Stromal cell of bone marrow (primary cell): ENCODE measurements at regions not wholly inside any gene's neighbourhood (a gene's known extent, or its start where the extent isn't known, plus 50 kb on each side); places are given as distances from the start of the nearest gene placed in this dataset.

Source experiments
- DNase-seq: peaks from one replicate; pipeline ENCODE4 v3.0.0-alpha.2; 2012; ENCODE audit warnings: low read depth

- DNase-seq: no peak
Observed at GRCh38 chr17:5819921-5820685, 235.8 kb upstream of the NLRP1 start.

- DNase-seq: no peak
Observed at GRCh38 chr17:5820721-5821456, 236.6 kb upstream of the NLRP1 start.

GRCh38 chr17:5821803-5822202, 237.5 kb upstream of the NLRP1 start:
- no peak for DNase-seq

GRCh38 chr17:5822281-5823060, 238.2 kb upstream of the NLRP1 start:
- DNase-seq: no peak

GRCh38 chr17:5823219-5823618, 238.9 kb upstream of the NLRP1 start:
- no peak for DNase-seq

- DNase-seq: no peak
Observed at GRCh38 chr17:5825717-5826330, 241.5 kb upstream of the NLRP1 start.

- DNase-seq: no peak
Observed at GRCh38 chr17:5826384-5826783, 242.1 kb upstream of the NLRP1 start.

- no peak for DNase-seq
Observed at GRCh38 chr17:5830921-5831320, 239.3 kb upstream of the WSCD1 start.

- no peak for DNase-seq
Observed at GRCh38 chr17:5832886-5833285, 237.3 kb upstream of the WSCD1 start.

- DNase-seq: no peak
Observed at GRCh38 chr17:5837055-5837491, 233.1 kb upstream of the WSCD1 start.

GRCh38 chr17:5838661-5839300, 231.4 kb upstream of the WSCD1 start:
- no peak for DNase-seq

GRCh38 chr17:5840811-5841446, 229.2 kb upstream of the WSCD1 start:
- DNase-seq: no peak

- DNase-seq: no peak
Observed at GRCh38 chr17:5841862-5842261, 228.3 kb upstream of the WSCD1 start.

GRCh38 chr17:5843366-5844026, 226.7 kb upstream of the WSCD1 start:
- DNase-seq: no peak

- DNase-seq: no peak
Observed at GRCh38 chr17:5846001-5846400, 224.2 kb upstream of the WSCD1 start.

- DNase-seq: no peak
Observed at GRCh38 chr17:5854871-5855554, 215.2 kb upstream of the WSCD1 start.

- DNase-seq: no peak
Observed at GRCh38 chr17:5861246-5861645, 208.9 kb upstream of the WSCD1 start.

GRCh38 chr17:5861854-5862253, 208.3 kb upstream of the WSCD1 start:
- DNase-seq: no peak

GRCh38 chr17:5862395-5862794, 207.8 kb upstream of the WSCD1 start:
- DNase-seq: no peak
